ENCODE measurements at regions not wholly inside any gene's neighbourhood (a gene's known extent, or its start where the extent isn't known, plus 50 kb on each side); places are given as distances from the start of the nearest gene placed in this dataset.
"Not testable (repeated sequence)": the region's sequence is repeated elsewhere in the genome, so short reads cannot be mapped to it uniquely, and the experiment has no call there.

GRCh38 chr2:6181926-6182325 is 489.7 kb downstream of the SOX11 start:
- DNase-seq, result no peak
- H3K4me1 ChIP-seq, result no peaks in the 10 kb centered on the region
- H3K4me3 ChIP-seq, result no peak overlapping the region
- no peak for TF ChIP-seq POLR2A (IDR thresholded peaks at IDR 0.05)
- intact Hi-C loops (cut with DNase I), result no loop called here
- no peaks in the 10 kb centered on the region for H3K36me3 ChIP-seq
- WGBS, 2 donors, result 30 to 38% methylated on average over 4 of the region's 4 CpGs
- H3K27ac ChIP-seq, result no peak overlapping the region
- no peaks in the 10 kb centered on the region for H3K27me3 ChIP-seq
- H3K9me3 ChIP-seq, result no peaks in the 10 kb centered on the region

GRCh38 chr2:6183226-6183625 is 491.0 kb downstream of the SOX11 start:
- DNase-seq, result no peak
- H3K9me3 ChIP-seq, result no peaks in the 10 kb centered on the region
- TF ChIP-seq POLR2A (IDR thresholded peaks at IDR 0.05), result no peak
- no peak for TF ChIP-seq CTCF (IDR thresholded peaks at IDR 0.05)
- no peak overlapping the region for H3K27ac ChIP-seq
- WGBS, 2 donors, result 50 to 71% methylated on average over 1 of the region's 1 CpG
- no peaks in the 10 kb centered on the region for H3K4me1 ChIP-seq
- no peak overlapping the region for H3K4me3 ChIP-seq
- intact Hi-C loops (cut with DNase I), result no loop called here
- no peaks in the 10 kb centered on the region for H3K36me3 ChIP-seq
- H3K27me3 ChIP-seq, result no peaks in the 10 kb centered on the region

- no peak for DNase-seq
- no peaks in the 10 kb centered on the region for H3K36me3 ChIP-seq
- no peaks in the 10 kb centered on the region for H3K9me3 ChIP-seq
- H3K4me1 ChIP-seq, result no peaks in the 10 kb centered on the region
- no peaks in the 10 kb centered on the region for H3K27me3 ChIP-seq
- no peak overlapping the region for H3K4me3 ChIP-seq
- 49 to 52% methylated on average over 13 of the region's 13 CpGs for WGBS, 2 donors
- intact Hi-C loops (cut with DNase I), result no loop called here
- no peak for TF ChIP-seq CTCF (IDR thresholded peaks at IDR 0.05)
- H3K27ac ChIP-seq, result no peak overlapping the region
Measured at GRCh38 chr2:6184532-6185292, 492.5 kb downstream of the SOX11 start.

GRCh38 chr2:6186332-6187151 is 494.4 kb downstream of the SOX11 start:
- Histone ChIP-seq H3K4me3 (no peak overlapping the region), H3K36me3 (no peaks in the 10 kb centered on the region), H3K27me3 (no peaks in the 10 kb centered on the region), H3K9me3 (no peaks in the 10 kb centered on the region), H3K27ac (peak overlapping the region in 1 of 4 donors; percentile 10), H3K4me1 (no peaks in the 10 kb centered on the region)
- no peak for DNase-seq
- TF ChIP-seq POLR2A (IDR thresholded peaks at IDR 0.05), result no peak
- TF ChIP-seq CTCF (IDR thresholded peaks at IDR 0.05), result no peak
- WGBS, 2 donors, result 58 to 60% methylated on average over 7 of the region's 7 CpGs
- intact Hi-C loops (cut with DNase I), result no loop called here

- no peaks in the 10 kb centered on the region for H3K9me3 ChIP-seq
- WGBS, 2 donors, result 56 to 94% methylated on average over 1 of the region's 1 CpG
- H3K27me3 ChIP-seq, result no peaks in the 10 kb centered on the region
- no peak overlapping the region for H3K27ac ChIP-seq
- no peak for DNase-seq
- no peak for TF ChIP-seq POLR2A (IDR thresholded peaks at IDR 0.05)
- TF ChIP-seq CTCF (IDR thresholded peaks at IDR 0.05), result no peak
- intact Hi-C loops (cut with DNase I), result no loop called here
- no peaks in the 10 kb centered on the region for H3K36me3 ChIP-seq
- no peak overlapping the region for H3K4me3 ChIP-seq
- H3K4me1 ChIP-seq, result no peaks in the 10 kb centered on the region
Measured at GRCh38 chr2:6196449-6196848, 504.3 kb downstream of the SOX11 start.

- DNase-seq; H3K4me3 ChIP-seq; H3K27ac ChIP-seq; H3K27me3 ChIP-seq; H3K4me1 ChIP-seq; intact Hi-C loops (cut with DNase I); H3K9me3 ChIP-seq; H3K36me3 ChIP-seq: not testable (repeated sequence)
- WGBS, 2 donors, result 71 to 81% methylated on average over 6 of the region's 6 CpGs
Measured at GRCh38 chr2:6198370-6198919, 506.3 kb downstream of the SOX11 start.

All from esophagus squamous epithelium (tissue), 5 donors.